ENCODE measurements at regions not wholly inside any gene's neighbourhood (a gene's known extent, or its start where the extent isn't known, plus 50 kb on each side); places are given as distances from the start of the nearest gene placed in this dataset.
"Not testable (repeated sequence)": the region's sequence is repeated elsewhere in the genome, so short reads cannot be mapped to it uniquely, and the experiment has no call there.

DNA sequence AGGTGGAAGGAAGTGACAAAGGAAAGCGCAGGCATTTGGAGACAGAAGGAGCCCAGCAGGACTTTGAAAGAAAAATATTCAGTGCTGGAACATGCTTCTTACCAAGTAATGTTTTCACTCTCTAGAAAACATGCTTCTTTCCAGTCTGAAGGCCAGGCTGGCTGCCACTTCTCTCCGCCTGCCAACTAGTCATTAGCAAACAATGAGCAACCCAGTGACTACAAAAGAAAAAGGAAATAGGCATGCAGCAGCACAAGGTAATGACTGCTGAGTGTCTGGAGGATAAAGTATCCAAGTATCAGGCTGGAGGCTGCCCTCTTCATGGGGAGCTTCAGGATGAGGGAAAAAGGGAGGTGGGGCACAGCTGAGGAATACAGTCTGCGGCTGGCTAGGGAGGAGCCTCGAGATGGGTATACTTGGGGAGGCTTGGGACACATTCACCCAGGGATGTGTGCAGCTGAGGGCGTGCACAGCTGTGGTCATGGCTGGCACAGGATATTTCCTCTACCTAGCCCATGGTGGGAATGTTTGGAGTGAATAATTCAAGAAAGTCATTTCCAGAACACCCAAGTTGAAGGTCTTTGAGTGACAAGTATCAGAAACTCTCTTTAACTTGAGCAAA lies 161.5 kb upstream of the KIF2A start:
- DNase-seq (ENCODE audit: low spot score) = no peak

GRCh38 chr5:62149879-62150278 lies 156.1 kb upstream of the KIF2A start:
- DNase-seq (ENCODE audit: low spot score) = no peak

- no peak for DNase-seq (ENCODE audit: low spot score)
These were observed 153.5 kb upstream of the KIF2A start for GRCh38 chr5:62152394-62153087.

- no peak for DNase-seq (ENCODE audit: low spot score)
These were observed 151.2 kb upstream of the KIF2A start for GRCh38 chr5:62154758-62155157.

GRCh38 chr5:62155988-62156387 lies 150.0 kb upstream of the KIF2A start:
- no peak for DNase-seq (ENCODE audit: low spot score)

GRCh38 chr5:62167561-62168057 lies 138.4 kb upstream of the KIF2A start:
- no peak for DNase-seq (ENCODE audit: low spot score)

GRCh38 chr5:62168506-62169281 lies 137.3 kb upstream of the KIF2A start:
- no peak for DNase-seq (ENCODE audit: low spot score)

- no peak for DNase-seq (ENCODE audit: low spot score)
These were observed 127.7 kb upstream of the KIF2A start for GRCh38 chr5:62178258-62178657.

DNA sequence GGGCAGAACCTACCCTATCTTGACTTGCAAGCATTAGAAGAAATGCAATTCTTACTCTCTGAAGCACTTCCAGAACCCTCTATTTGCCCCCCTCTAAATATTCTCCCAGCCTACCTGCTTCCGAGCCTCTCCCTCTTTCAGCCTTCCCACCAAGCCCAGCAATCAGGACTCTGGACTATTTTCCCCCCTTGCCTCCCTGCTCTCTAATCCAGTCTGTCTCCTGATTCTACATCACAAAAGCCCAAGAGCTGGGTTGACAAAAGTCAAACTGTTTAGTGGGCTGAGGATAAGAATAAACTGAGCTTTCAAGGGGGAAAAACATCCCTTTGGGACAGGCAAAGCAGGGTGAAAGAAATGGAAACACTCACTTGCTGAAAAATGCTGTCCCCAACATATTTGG lies 123.2 kb upstream of the KIF2A start:
- no peak for DNase-seq (ENCODE audit: low spot score)

DNA sequence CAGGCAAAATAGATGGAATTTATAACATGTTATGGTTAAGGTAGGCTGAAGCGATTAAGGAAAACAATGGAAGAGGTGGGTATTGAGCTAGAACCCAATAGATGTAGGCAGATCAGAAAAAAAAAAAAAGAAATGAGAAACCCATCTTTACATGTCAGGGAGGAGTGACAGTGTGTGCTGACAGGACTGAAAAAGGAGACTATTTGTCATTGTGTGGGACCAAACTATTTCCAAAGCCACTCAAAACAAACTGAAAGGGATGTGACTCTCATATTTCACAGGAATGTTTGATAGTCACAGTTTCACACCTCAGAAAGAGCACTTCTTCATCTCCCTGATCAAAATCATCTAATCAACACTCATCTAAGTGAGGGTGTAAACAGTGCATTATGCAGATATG lies 122.3 kb upstream of the KIF2A start:
- DNase-seq (ENCODE audit: low spot score) = no peak

- DNase-seq (ENCODE audit: low spot score) = no peak
These were observed 121.6 kb upstream of the KIF2A start for GRCh38 chr5:62184444-62184843.

DNA sequence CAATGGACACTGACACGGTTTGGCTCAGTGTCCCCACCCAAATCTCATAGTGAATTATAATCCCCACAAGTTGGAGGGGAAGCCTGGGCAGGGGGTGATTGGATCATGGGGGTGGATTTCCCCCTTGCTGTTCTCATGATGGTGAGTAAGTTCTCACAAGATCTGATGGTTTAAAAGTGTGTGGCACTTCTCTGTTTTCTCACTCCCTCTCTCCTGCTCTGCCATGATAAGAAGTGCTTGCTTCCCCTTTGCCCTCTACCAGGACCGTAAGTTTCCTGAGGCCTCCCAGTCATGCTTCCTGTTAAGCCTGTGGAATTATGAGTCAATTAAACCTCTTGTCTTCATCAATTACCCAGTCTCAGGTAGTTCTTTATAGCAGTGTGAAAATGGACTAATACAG lies 115.8 kb upstream of the KIF2A start:
- no peak for DNase-seq (ENCODE audit: low spot score)

- no peak for DNase-seq (ENCODE audit: low spot score)
These were observed 115.1 kb upstream of the KIF2A start for GRCh38 chr5:62190931-62191330.

- DNase-seq (ENCODE audit: low spot score) = no peak
These were observed 113.0 kb upstream of the KIF2A start for GRCh38 chr5:62192958-62193357.

- not testable (repeated sequence) for DNase-seq (ENCODE audit: low spot score)
These were observed 109.5 kb upstream of the KIF2A start for GRCh38 chr5:62196532-62196931.

DNA sequence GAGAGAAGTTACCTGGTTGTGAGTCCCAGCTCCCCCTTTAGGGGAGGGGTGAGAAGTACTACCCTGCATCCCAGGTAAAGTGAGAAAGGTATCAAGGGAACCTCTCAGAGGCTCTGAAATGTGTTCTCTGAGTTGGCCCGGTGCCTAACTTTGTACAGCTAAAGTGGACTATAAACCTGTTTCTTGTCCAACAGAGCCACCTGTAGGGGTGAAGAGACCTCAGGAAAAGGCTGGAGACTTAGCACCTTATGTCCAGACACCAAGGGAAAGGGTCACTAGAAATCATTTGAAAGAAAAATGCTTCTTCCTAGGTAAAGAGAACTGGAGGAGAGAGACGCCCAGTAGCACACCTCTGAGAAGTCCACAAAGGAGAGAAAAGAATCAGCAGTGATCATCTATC lies 108.3 kb upstream of the KIF2A start:
- no peak for DNase-seq (ENCODE audit: low spot score)

GRCh38 chr5:62198421-62198820 lies 107.6 kb upstream of the KIF2A start:
- no peak for DNase-seq (ENCODE audit: low spot score)

GRCh38 chr5:62199792-62200716 lies 106.0 kb upstream of the KIF2A start:
- no peak for DNase-seq (ENCODE audit: low spot score)

- DNase-seq (ENCODE audit: low spot score) = no peak
These were observed 99.7 kb upstream of the KIF2A start for GRCh38 chr5:62206150-62206829.

DNA sequence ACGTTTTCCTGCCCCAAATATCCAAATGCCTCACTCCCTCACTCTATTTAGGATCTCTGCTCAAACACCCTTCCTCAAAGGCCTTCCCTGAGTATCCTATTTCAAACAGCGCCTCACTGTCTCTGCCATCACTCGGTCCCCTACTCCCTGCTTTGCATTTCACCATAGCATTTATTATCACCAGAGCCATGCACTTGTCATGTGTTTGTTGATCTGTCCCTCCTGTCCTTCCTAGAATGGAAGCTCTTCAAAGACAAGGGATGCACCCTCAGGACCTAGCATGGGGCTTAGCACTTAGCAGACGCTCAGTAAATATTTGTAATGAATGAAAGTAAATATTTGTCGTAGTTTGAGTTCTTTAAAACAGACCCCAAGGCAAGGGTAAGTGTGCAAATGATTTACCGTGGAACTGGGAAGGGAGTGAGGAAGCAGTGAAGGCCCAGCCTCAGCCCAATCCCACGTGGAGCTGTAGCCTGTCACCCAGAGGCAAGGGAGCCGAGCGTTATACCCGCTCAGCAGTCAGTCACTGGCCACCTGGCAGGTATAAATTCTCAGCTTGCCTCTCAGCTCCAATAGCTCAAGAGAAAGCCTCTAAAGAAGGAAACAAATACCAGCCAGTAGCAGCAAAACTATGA lies 97.7 kb upstream of the KIF2A start:
- no peak for DNase-seq (ENCODE audit: low spot score)

Measured in mesenteric fat pad (tissue), 1 donor.